GM12874 (cell line): ENCODE measurements at regions not wholly inside any gene's neighbourhood (a gene's known extent, or its start where the extent isn't known, plus 50 kb on each side); places are given as distances from the start of the nearest gene placed in this dataset.

Experiments used
- CTCF ChIP-seq: IDR thresholded peaks from 2 replicates; pipeline ENCODE4 v1.5.1; 2011; ENCODE audit warnings: low read depth, mild to moderate bottlenecking, control low read depth, low read length, moderate library complexity; ENCODE audit not compliant: insufficient read depth

GRCh38 chr14:98208211-98208611, 1063.8 kb downstream of the BCL11B start:
- TF ChIP-seq CTCF, result no peak

GRCh38 chr14:98208943-98209342, 1063.1 kb downstream of the BCL11B start:
- no peak for TF ChIP-seq CTCF

- TF ChIP-seq CTCF, result no peak
These were observed 1061.8 kb downstream of the BCL11B start for GRCh38 chr14:98210045-98210672.

- TF ChIP-seq CTCF, result no peak
These were observed 1054.5 kb downstream of the BCL11B start for GRCh38 chr14:98217530-98217929.

- TF ChIP-seq CTCF, result no peak
These were observed 1053.8 kb downstream of the BCL11B start for GRCh38 chr14:98218218-98218617.

- TF ChIP-seq CTCF, result no peak
These were observed 1052.4 kb downstream of the BCL11B start for GRCh38 chr14:98219638-98220037.

GRCh38 chr14:98223106-98223505, 1048.9 kb downstream of the BCL11B start:
- TF ChIP-seq CTCF, result no peak
